ENCODE measurements at regions not wholly inside any gene's neighbourhood (a gene's known extent, or its start where the extent isn't known, plus 50 kb on each side); places are given as distances from the start of the nearest gene placed in this dataset.

- Histone ChIP-seq H3K27me3 (ENCODE audit: low read depth, low read length) (no peaks in the 10 kb centered on the region), H3K36me3 (ENCODE audit: control insufficient read depth in 1 of 2, insufficient read depth in 2 of 2, low read length in 2 of 2) (no peaks in the 10 kb centered on the region), H3K9me3 (ENCODE audit: control insufficient read depth in 1 of 2, low read length in 2 of 2) (no peaks in the 10 kb centered on the region), H3K4me1 (ENCODE audit: control insufficient read depth in 1 of 2, insufficient read depth in 2 of 2, low read length in 2 of 2) (no peaks in the 10 kb centered on the region), H3K27ac (ENCODE audit: low read length) (no peak overlapping the region), H3K4me3 (ENCODE audit: low read depth in 1 of 2, low read length in 2 of 2) (no peak overlapping the region)
These were observed 1080.8 kb downstream of the AMY1C start for GRCh38 chr1:104830534-104830933.

GRCh38 chr1:104852151-104852550, 1102.5 kb downstream of the AMY1C start:
- Histone ChIP-seq H3K36me3 (ENCODE audit: control insufficient read depth in 1 of 2, insufficient read depth in 2 of 2, low read length in 2 of 2) (no peaks in the 10 kb centered on the region), H3K4me3 (ENCODE audit: low read depth in 1 of 2, low read length in 2 of 2) (no peak overlapping the region), H3K27me3 (ENCODE audit: low read depth, low read length) (no peaks in the 10 kb centered on the region)

GRCh38 chr1:104853276-104853675, 1103.6 kb downstream of the AMY1C start:
- Histone ChIP-seq H3K4me1 (ENCODE audit: control insufficient read depth in 1 of 2, insufficient read depth in 2 of 2, low read length in 2 of 2) (no peaks in the 10 kb centered on the region), H3K27ac (ENCODE audit: low read length) (no peak overlapping the region), H3K27me3 (ENCODE audit: low read depth, low read length) (no peaks in the 10 kb centered on the region), H3K36me3 (ENCODE audit: control insufficient read depth in 1 of 2, insufficient read depth in 2 of 2, low read length in 2 of 2) (no peaks in the 10 kb centered on the region), H3K4me3 (ENCODE audit: low read depth in 1 of 2, low read length in 2 of 2) (no peak overlapping the region), H3K9me3 (ENCODE audit: control insufficient read depth in 1 of 2, low read length in 2 of 2) (no peaks in the 10 kb centered on the region)

More at GRCh38 chr1:104852151-104852550, 1102.5 kb downstream of the AMY1C start:
- Histone ChIP-seq H3K4me1 (ENCODE audit: control insufficient read depth in 1 of 2, insufficient read depth in 2 of 2, low read length in 2 of 2) (no peaks in the 10 kb centered on the region), H3K9me3 (ENCODE audit: control insufficient read depth in 1 of 2, low read length in 2 of 2) (no peaks in the 10 kb centered on the region), H3K27ac (ENCODE audit: low read length) (no peak overlapping the region)

- Histone ChIP-seq H3K27me3 (ENCODE audit: low read depth, low read length) (no peaks in the 10 kb centered on the region), H3K36me3 (ENCODE audit: control insufficient read depth in 1 of 2, insufficient read depth in 2 of 2, low read length in 2 of 2) (no peaks in the 10 kb centered on the region), H3K4me1 (ENCODE audit: control insufficient read depth in 1 of 2, insufficient read depth in 2 of 2, low read length in 2 of 2) (no peaks in the 10 kb centered on the region), H3K9me3 (ENCODE audit: control insufficient read depth in 1 of 2, low read length in 2 of 2) (no peaks in the 10 kb centered on the region), H3K4me3 (ENCODE audit: low read depth in 1 of 2, low read length in 2 of 2) (no peak overlapping the region), H3K27ac (ENCODE audit: low read length) (no peak overlapping the region)
These were observed 1104.8 kb downstream of the AMY1C start for GRCh38 chr1:104854529-104854928.

- Histone ChIP-seq H3K4me3 (ENCODE audit: low read depth in 1 of 2, low read length in 2 of 2) (no peak overlapping the region), H3K27ac (ENCODE audit: low read length) (no peak overlapping the region), H3K9me3 (ENCODE audit: control insufficient read depth in 1 of 2, low read length in 2 of 2) (no peaks in the 10 kb centered on the region), H3K36me3 (ENCODE audit: control insufficient read depth in 1 of 2, insufficient read depth in 2 of 2, low read length in 2 of 2) (no peaks in the 10 kb centered on the region), H3K4me1 (ENCODE audit: control insufficient read depth in 1 of 2, insufficient read depth in 2 of 2, low read length in 2 of 2) (no peaks in the 10 kb centered on the region), H3K27me3 (ENCODE audit: low read depth, low read length) (no peaks in the 10 kb centered on the region)
These were observed 1105.9 kb downstream of the AMY1C start for GRCh38 chr1:104855550-104855949.

GRCh38 chr1:104856091-104856490, 1106.4 kb downstream of the AMY1C start:
- no peaks in the 10 kb centered on the region for H3K9me3 ChIP-seq (ENCODE audit: control insufficient read depth in 1 of 2, low read length in 2 of 2)
- H3K27me3 ChIP-seq (ENCODE audit: low read depth, low read length) = no peaks in the 10 kb centered on the region
- no peaks in the 10 kb centered on the region for H3K4me1 ChIP-seq (ENCODE audit: control insufficient read depth in 1 of 2, insufficient read depth in 2 of 2, low read length in 2 of 2)
- H3K36me3 ChIP-seq (ENCODE audit: control insufficient read depth in 1 of 2, insufficient read depth in 2 of 2, low read length in 2 of 2) = no peaks in the 10 kb centered on the region
- H3K4me3 ChIP-seq (ENCODE audit: low read depth in 1 of 2, low read length in 2 of 2) = no peak overlapping the region
- no peak overlapping the region for H3K27ac ChIP-seq (ENCODE audit: low read length)

GRCh38 chr1:104856518-104856917, 1106.8 kb downstream of the AMY1C start:
- H3K27me3 ChIP-seq (ENCODE audit: low read depth, low read length) = no peaks in the 10 kb centered on the region
- no peaks in the 10 kb centered on the region for H3K4me1 ChIP-seq (ENCODE audit: control insufficient read depth in 1 of 2, insufficient read depth in 2 of 2, low read length in 2 of 2)
- no peak overlapping the region for H3K4me3 ChIP-seq (ENCODE audit: low read depth in 1 of 2, low read length in 2 of 2)
- H3K9me3 ChIP-seq (ENCODE audit: control insufficient read depth in 1 of 2, low read length in 2 of 2) = no peaks in the 10 kb centered on the region
- H3K27ac ChIP-seq (ENCODE audit: low read length) = no peak overlapping the region
- H3K36me3 ChIP-seq (ENCODE audit: control insufficient read depth in 1 of 2, insufficient read depth in 2 of 2, low read length in 2 of 2) = no peaks in the 10 kb centered on the region

- Histone ChIP-seq H3K9me3 (ENCODE audit: control insufficient read depth in 1 of 2, low read length in 2 of 2) (no peaks in the 10 kb centered on the region), H3K27me3 (ENCODE audit: low read depth, low read length) (no peaks in the 10 kb centered on the region), H3K4me3 (ENCODE audit: low read depth in 1 of 2, low read length in 2 of 2) (no peak overlapping the region), H3K36me3 (ENCODE audit: control insufficient read depth in 1 of 2, insufficient read depth in 2 of 2, low read length in 2 of 2) (no peaks in the 10 kb centered on the region), H3K27ac (ENCODE audit: low read length) (no peak overlapping the region), H3K4me1 (ENCODE audit: control insufficient read depth in 1 of 2, insufficient read depth in 2 of 2, low read length in 2 of 2) (no peaks in the 10 kb centered on the region)
These were observed 1119.1 kb downstream of the AMY1C start for GRCh38 chr1:104868794-104869193.

GRCh38 chr1:104874044-104874443, 1124.3 kb downstream of the AMY1C start:
- H3K27me3 ChIP-seq (ENCODE audit: low read depth, low read length) = no peaks in the 10 kb centered on the region
- no peaks in the 10 kb centered on the region for H3K9me3 ChIP-seq (ENCODE audit: control insufficient read depth in 1 of 2, low read length in 2 of 2)
- H3K36me3 ChIP-seq (ENCODE audit: control insufficient read depth in 1 of 2, insufficient read depth in 2 of 2, low read length in 2 of 2) = no peaks in the 10 kb centered on the region
- no peaks in the 10 kb centered on the region for H3K4me1 ChIP-seq (ENCODE audit: control insufficient read depth in 1 of 2, insufficient read depth in 2 of 2, low read length in 2 of 2)
- H3K27ac ChIP-seq (ENCODE audit: low read length) = no peak overlapping the region
- H3K4me3 ChIP-seq (ENCODE audit: low read depth in 1 of 2, low read length in 2 of 2) = no peak overlapping the region

- no peaks in the 10 kb centered on the region for H3K4me1 ChIP-seq (ENCODE audit: control insufficient read depth in 1 of 2, insufficient read depth in 2 of 2, low read length in 2 of 2)
- H3K4me3 ChIP-seq (ENCODE audit: low read depth in 1 of 2, low read length in 2 of 2) = no peak overlapping the region
- no peak overlapping the region for H3K27ac ChIP-seq (ENCODE audit: low read length)
- H3K27me3 ChIP-seq (ENCODE audit: low read depth, low read length) = no peaks in the 10 kb centered on the region
- no peaks in the 10 kb centered on the region for H3K36me3 ChIP-seq (ENCODE audit: control insufficient read depth in 1 of 2, insufficient read depth in 2 of 2, low read length in 2 of 2)
- no peaks in the 10 kb centered on the region for H3K9me3 ChIP-seq (ENCODE audit: control insufficient read depth in 1 of 2, low read length in 2 of 2)
These were observed 1128.7 kb downstream of the AMY1C start for GRCh38 chr1:104878203-104878909.

GRCh38 chr1:104884939-104885338, 1135.2 kb downstream of the AMY1C start:
- Histone ChIP-seq H3K4me3 (ENCODE audit: low read depth in 1 of 2, low read length in 2 of 2) (no peak overlapping the region), H3K27ac (ENCODE audit: low read length) (no peak overlapping the region), H3K9me3 (ENCODE audit: control insufficient read depth in 1 of 2, low read length in 2 of 2) (no peaks in the 10 kb centered on the region), H3K4me1 (ENCODE audit: control insufficient read depth in 1 of 2, insufficient read depth in 2 of 2, low read length in 2 of 2) (no peaks in the 10 kb centered on the region), H3K27me3 (ENCODE audit: low read depth, low read length) (no peaks in the 10 kb centered on the region), H3K36me3 (ENCODE audit: control insufficient read depth in 1 of 2, insufficient read depth in 2 of 2, low read length in 2 of 2) (no peaks in the 10 kb centered on the region)

- Histone ChIP-seq H3K27me3 (ENCODE audit: low read depth, low read length) (no peaks in the 10 kb centered on the region), H3K4me3 (ENCODE audit: low read depth in 1 of 2, low read length in 2 of 2) (no peak overlapping the region), H3K9me3 (ENCODE audit: control insufficient read depth in 1 of 2, low read length in 2 of 2) (peaks cover 0 to 10% of the 10 kb centered on the region in 2 donors), H3K27ac (ENCODE audit: low read length) (no peak overlapping the region), H3K4me1 (ENCODE audit: control insufficient read depth in 1 of 2, insufficient read depth in 2 of 2, low read length in 2 of 2) (no peaks in the 10 kb centered on the region), H3K36me3 (ENCODE audit: control insufficient read depth in 1 of 2, insufficient read depth in 2 of 2, low read length in 2 of 2) (no peaks in the 10 kb centered on the region)
These were observed 1155.6 kb downstream of the AMY1C start for GRCh38 chr1:104905322-104905721.
